ENCODE measurements at regions not wholly inside any gene's neighbourhood (a gene's known extent, or its start where the extent isn't known, plus 50 kb on each side); places are given as distances from the start of the nearest gene placed in this dataset.

GRCh38 chr6:94658929-94659328, 918.4 kb upstream of the MANEA start:
- Histone ChIP-seq H3K27me3 (no peaks in the 10 kb centered on the region), H3K36me3 (no peaks in the 10 kb centered on the region), H3K4me1 (no peaks in the 10 kb centered on the region), H3K27ac (no peak overlapping the region), H3K9ac (ENCODE audit: low read depth in 2 of 2, low read length in 2 of 2) (no peak overlapping the region), H3K4me3 (no peak overlapping the region), H3K9me3 (no peaks in the 10 kb centered on the region)
- DNase-seq, result no peak
- intact Hi-C loops (cut with DNase I), result no loop called here
- no peak for TF ChIP-seq CTCF (IDR thresholded peaks at IDR 0.05)

GRCh38 chr6:94651239-94651638, 926.1 kb upstream of the MANEA start:
- Histone ChIP-seq H3K27me3 (no peaks in the 10 kb centered on the region), H3K27ac (no peak overlapping the region), H3K36me3 (no peaks in the 10 kb centered on the region), H3K9ac (ENCODE audit: low read depth in 2 of 2, low read length in 2 of 2) (no peak overlapping the region), H3K4me1 (no peaks in the 10 kb centered on the region), H3K4me3 (no peak overlapping the region), H3K9me3 (no peaks in the 10 kb centered on the region)
- no peak for TF ChIP-seq CTCF (IDR thresholded peaks at IDR 0.05)
- no peak for DNase-seq
- intact Hi-C loops (cut with DNase I), result no loop called here

- TF ChIP-seq CTCF (IDR thresholded peaks at IDR 0.05), result no peak
- H3K9ac ChIP-seq (ENCODE audit: low read depth in 2 of 2, low read length in 2 of 2), result no peak overlapping the region
- intact Hi-C loops (cut with DNase I), result no loop called here
- H3K4me3 ChIP-seq, result no peak overlapping the region
- H3K27me3 ChIP-seq, result no peaks in the 10 kb centered on the region
- DNase-seq, result no peak
- no peaks in the 10 kb centered on the region for H3K9me3 ChIP-seq
- no peaks in the 10 kb centered on the region for H3K36me3 ChIP-seq
- no peak overlapping the region for H3K27ac ChIP-seq
- H3K4me1 ChIP-seq, result no peaks in the 10 kb centered on the region
Measured at GRCh38 chr6:94645191-94645590, 932.1 kb upstream of the MANEA start.

GRCh38 chr6:94639564-94639963, 937.8 kb upstream of the MANEA start:
- Histone ChIP-seq H3K27me3 (no peaks in the 10 kb centered on the region), H3K36me3 (no peaks in the 10 kb centered on the region), H3K27ac (no peak overlapping the region), H3K9ac (ENCODE audit: low read depth in 2 of 2, low read length in 2 of 2) (no peak overlapping the region), H3K4me3 (no peak overlapping the region), H3K4me1 (no peaks in the 10 kb centered on the region), H3K9me3 (no peaks in the 10 kb centered on the region)
- no peak for DNase-seq
- TF ChIP-seq CTCF (IDR thresholded peaks at IDR 0.05), result no peak
- intact Hi-C loops (cut with DNase I), result no loop called here

- no peak for TF ChIP-seq CTCF (IDR thresholded peaks at IDR 0.05)
- intact Hi-C loops (cut with DNase I), result no loop called here
- H3K36me3 ChIP-seq, result no peaks in the 10 kb centered on the region
- no peaks in the 10 kb centered on the region for H3K4me1 ChIP-seq
- H3K9me3 ChIP-seq, result no peaks in the 10 kb centered on the region
- no peak overlapping the region for H3K27ac ChIP-seq
- no peak overlapping the region for H3K9ac ChIP-seq (ENCODE audit: low read depth in 2 of 2, low read length in 2 of 2)
- no peaks in the 10 kb centered on the region for H3K27me3 ChIP-seq
- H3K4me3 ChIP-seq, result no peak overlapping the region
- DNase-seq, result no peak
Measured at GRCh38 chr6:94636780-94637385, 940.5 kb upstream of the MANEA start.
